ENCODE measurements at regions not wholly inside any gene's neighbourhood (a gene's known extent, or its start where the extent isn't known, plus 50 kb on each side); places are given as distances from the start of the nearest gene placed in this dataset.
"Not testable (repeated sequence)": the region's sequence is repeated elsewhere in the genome, so short reads cannot be mapped to it uniquely, and the experiment has no call there.

- no peak for DNase-seq
Measured at GRCh38 chr5:89601880-89602279, 718.9 kb upstream of the MEF2C start.

DNA sequence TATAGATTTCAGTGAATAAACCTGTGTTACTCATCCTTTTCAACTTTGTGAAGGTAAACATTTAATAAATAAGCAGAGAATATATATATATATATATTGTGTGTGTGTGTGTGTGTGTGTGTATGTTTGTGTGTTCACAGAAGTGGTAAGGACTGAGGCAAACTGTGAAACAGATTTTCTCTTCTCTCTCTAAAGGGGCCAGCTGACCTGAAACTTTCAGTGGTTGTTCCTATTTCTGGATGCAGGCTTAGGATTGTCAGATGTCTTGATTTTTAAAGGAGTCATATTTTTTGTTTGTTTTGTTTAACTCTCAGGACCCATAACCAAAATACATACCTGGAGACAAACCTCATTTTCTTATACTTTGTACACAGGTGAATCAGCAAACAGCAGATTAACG lies 714.9 kb upstream of the MEF2C start:
- no peak for DNase-seq

DNA sequence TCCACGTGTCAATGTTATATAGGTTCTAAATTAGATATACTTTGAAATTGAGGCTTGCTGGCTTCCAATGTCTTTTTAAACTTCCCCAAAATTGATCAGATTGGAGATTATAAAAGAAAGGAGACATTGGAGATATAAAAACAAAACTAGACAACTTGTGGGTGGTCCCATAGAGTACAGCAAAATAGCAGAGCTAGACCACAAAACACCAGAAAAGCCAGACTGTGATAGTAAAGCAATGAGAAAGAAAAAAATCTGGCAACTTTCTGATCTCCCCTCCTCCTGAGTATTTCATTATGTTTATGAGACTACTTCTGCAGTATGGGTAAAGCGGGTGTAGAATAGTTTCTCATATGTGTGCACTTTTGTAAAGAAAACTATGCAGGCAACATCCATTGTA lies 713.8 kb upstream of the MEF2C start:
- DNase-seq = no peak

DNA sequence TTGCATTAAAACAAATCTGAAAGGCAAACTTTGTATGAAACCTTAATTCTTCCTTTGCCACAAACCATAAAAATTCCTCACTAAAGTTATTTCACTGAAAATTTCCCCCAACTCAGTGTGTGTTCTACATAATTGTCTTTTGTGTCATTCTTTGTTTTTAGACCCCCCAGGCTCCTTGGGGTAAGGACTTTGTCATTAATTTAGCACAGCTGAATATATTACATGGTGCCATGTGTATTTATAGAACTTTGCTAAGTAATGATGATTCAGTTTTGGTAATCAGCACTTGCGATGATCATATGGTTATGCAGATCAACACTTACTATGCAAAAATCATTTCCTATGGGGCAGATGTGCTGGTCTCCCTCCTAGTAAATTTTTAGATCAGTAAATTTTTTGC lies 712.1 kb upstream of the MEF2C start:
- DNase-seq = no peak

- no peak for DNase-seq
Measured at GRCh38 chr5:89584339-89584956, 701.5 kb upstream of the MEF2C start.

DNA sequence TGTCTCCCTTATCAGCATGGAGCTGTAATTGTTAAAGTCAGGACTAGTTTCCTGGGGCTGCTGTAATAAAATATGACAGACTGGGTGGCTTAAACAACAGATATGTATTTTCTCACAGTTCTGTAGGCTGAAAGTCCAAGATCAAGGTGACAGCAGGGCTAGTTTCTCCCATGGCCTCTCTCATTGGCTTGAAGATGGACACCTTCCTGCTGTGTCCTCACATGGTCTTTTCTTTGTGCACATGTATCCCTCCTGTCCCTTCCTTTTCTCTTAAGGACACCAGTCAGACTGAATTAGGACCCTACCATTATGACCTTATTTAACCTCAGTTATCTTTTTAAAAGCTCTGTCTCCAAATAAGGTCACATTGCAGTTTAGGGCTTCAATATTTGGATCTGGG lies 700.5 kb upstream of the MEF2C start:
- DNase-seq = no peak

- DNase-seq = no peak
Measured at GRCh38 chr5:89582768-89583339, 699.9 kb upstream of the MEF2C start.

DNA sequence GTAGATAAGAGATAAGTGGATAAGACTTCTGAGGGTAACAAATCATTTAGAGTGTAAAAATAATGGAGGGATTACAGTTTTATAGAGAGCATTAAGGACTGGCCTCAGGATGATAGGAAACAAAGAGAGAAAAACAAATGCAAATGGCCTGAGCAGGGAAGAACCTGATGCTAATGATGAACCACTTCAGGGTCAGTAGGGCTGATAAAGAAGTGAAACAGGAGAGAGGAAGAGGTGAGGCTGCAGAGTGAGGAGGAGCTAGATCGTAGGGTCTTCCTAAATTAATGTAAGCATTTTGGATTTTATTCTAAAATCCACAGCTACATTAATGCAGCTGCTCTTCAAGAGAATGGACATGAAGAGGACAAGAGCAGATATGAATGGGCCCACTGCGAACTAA lies 698.0 kb upstream of the MEF2C start:
- no peak for DNase-seq

GRCh38 chr5:89575319-89575718 lies 692.3 kb upstream of the MEF2C start:
- DNase-seq = peak; percentile 47 to 73

GRCh38 chr5:89573345-89573744 lies 690.4 kb upstream of the MEF2C start:
- no peak for DNase-seq

DNA sequence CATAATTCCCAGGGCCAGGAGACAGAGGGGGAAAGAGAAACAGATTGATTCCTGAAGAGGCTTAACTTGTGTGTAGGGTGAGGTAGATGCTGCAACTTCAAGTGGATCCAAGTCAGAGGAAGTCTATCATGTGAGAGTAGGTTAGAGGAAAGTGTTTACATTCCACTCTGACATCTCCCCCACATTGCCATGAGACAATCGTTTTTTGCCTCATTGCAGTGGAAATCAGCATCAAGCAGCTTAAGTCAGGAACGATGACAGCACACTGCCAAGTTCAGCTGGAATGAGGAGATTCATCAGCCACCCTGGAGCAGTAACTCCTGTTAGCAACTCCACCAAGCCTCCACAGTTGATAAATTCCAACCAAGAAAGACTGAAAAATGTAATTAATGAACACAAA lies 689.7 kb upstream of the MEF2C start:
- no peak for DNase-seq

GRCh38 chr5:89570557-89570956 lies 687.6 kb upstream of the MEF2C start:
- no peak for DNase-seq

- no peak for DNase-seq
Measured at GRCh38 chr5:89566340-89566739, 683.4 kb upstream of the MEF2C start.

GRCh38 chr5:89560696-89561095 lies 677.7 kb upstream of the MEF2C start:
- no peak for DNase-seq

- no peak for DNase-seq
Measured at GRCh38 chr5:89556215-89556913, 673.4 kb upstream of the MEF2C start.

DNA sequence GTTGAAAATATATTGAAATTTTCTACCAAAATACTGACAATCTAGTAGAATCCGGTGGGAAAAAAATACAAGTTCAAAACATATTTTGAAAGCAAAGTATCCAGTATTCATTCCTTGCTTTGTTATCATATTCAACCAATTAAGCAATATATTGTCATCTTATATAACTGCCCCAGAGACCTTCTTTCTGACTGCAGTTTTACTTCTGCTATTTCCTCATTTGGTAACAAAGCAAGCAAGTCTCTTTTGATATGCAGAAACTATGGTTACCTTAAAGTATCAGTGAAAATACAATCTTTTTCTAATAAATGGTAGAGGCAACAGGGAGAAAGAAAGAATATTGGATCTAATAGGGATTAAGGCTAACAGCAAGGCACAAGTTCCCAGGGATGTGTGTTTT lies 663.7 kb upstream of the MEF2C start:
- no peak for DNase-seq

GRCh38 chr5:89545626-89546025 lies 662.6 kb upstream of the MEF2C start:
- no peak for DNase-seq

DNA sequence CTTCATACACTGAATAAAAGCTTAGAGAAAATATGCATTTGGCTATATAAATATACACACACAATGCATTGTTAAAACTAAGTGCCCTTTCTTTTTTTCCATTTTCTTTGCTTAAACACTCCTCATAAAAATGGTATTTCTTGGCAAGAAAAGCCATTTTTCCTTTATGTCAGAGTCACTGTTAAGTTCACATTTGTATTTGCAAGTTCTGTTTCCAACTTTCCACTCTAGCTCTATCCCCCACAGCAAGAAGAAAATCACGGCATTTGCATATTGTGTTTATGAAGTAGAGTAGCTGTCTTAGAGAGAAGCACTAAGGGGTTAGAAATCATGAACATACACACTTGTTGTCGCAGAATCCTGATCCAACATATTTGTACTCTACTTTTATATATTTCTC lies 662.1 kb upstream of the MEF2C start:
- DNase-seq = no peak

DNA sequence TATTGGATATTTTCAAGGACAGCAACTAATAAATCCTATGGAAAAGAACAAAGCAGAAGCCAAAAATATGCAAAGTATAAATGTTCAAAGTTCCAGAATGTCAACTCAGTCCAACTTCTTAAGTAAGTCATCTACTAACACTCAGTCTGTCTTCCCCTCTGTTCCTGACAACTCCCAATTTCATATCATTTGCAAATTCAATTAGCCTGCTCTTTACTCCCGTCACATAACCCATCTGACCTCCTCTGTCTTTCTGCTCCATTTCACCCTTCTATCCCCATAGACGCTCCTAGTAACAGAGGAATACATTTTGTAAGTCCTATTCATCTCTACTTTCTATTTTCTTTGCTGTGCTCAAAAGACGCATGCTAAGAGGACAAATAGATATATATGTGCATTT lies 659.8 kb upstream of the MEF2C start:
- DNase-seq = no peak

DNA sequence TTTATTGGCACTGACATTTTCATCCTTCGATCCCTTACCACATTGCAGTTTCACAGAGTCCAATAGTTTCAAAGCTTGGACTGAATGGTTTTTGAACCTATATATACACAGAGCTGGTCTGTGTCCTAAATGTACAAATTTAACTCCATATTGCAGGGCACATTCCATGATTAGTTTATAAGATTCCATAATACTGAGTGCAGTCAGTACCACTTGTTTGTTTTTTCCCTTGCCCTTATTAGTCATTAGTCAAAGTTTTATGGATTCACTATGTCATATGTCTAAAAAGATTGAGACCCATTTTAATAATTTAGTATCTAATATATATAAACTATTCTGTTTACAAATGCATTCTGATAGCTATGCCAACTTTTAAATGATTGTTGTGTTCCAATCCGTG lies 654.8 kb upstream of the MEF2C start:
- no peak for DNase-seq

DNA sequence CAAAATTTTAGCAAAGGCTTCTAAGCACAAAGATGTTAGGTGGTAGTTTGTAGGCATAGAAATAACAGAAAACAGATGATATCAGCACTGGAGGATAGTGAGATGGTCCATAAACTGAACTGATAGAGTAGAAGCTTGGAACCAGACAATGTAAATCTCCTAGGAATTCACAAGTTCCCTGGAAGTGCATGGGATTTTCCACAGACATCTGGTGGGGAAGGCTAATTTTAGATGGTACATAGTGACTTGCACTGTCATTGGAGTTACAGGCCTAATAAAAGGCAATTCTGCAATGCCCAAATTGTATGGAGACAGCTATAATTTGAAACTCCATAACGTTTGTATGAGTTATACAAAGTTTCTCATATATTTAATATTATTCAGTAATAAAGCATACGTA lies 653.0 kb upstream of the MEF2C start:
- no peak for DNase-seq

DNA sequence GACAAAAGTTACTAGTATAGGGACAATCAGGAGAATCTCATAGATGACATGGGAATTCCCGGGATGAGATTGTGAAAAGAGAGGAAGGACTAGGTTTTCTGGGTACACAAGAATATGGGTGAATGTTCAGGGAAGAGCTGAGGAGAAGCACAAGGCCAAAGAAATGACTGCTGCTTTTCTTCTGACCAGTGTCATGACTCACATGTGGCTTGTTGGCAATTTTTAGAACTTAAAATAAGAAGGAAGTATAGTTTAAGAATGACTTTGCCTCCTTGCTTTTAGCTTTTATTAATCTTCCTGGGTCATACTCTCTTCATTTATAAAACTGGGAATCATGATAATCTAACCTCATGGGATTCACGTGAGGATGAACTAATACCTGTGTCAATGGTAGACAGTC lies 652.4 kb upstream of the MEF2C start:
- DNase-seq = no peak

- DNase-seq = no peak
Measured at GRCh38 chr5:89534331-89534730, 651.3 kb upstream of the MEF2C start.

GRCh38 chr5:89524785-89525184 lies 641.8 kb upstream of the MEF2C start:
- no peak for DNase-seq

DNA sequence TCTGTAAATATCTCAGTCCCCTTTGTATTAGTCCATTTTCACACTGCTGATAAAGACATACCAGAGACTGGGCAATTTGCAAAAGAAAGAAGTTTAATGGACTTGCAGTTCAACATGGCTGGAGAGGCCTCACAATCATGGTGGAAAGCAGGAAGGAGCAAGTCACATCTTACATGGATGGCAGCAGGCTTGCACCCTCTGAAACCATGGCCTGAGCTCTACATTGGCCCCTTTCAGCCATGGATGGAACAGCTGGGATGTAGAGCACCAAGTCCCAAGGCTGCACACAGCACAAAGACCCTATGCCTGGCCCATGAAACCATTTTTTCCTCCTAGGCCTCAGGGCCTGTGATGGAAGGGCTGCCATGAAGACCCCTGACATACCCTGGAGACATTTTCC lies 640.9 kb upstream of the MEF2C start:
- DNase-seq = not testable (repeated sequence)

Data from NCI-H526 (cell line).